Body of pancreas (tissue), 4 donors: ENCODE measurements at regions not wholly inside any gene's neighbourhood (a gene's known extent, or its start where the extent isn't known, plus 50 kb on each side); places are given as distances from the start of the nearest gene placed in this dataset.

Experiments used
- ATAC-seq: fragments of 150-250 bp; one replicate; pipeline ENCODE4 v1.9.1; 2016
- DNase-seq, 4 donors: peaks; one replicate each; pipeline ENCODE4 v3.0.0-alpha.2; 2019
- H3K27ac ChIP-seq, 4 donors: fragments of 200-600 bp; sonication (generic); 1 replicate in 3 of 4; 2 replicates in 1 of 4; pipeline versions ENCODE4 v1.5.1 to v1.6.1; 2016 to 2019; ENCODE audit warnings: mild to moderate bottlenecking in 1 of 4, mixed read lengths in 1 of 4, moderate library complexity in 1 of 4
- H3K27me3 ChIP-seq, 2 donors: fragments of 200-600 bp; sonication (generic); one replicate each; pipeline ENCODE4 v1.6.0; 2016; ENCODE audit warnings: mild to moderate bottlenecking in 1 of 2
- H3K36me3 ChIP-seq, 2 donors: fragments of 200-600 bp; sonication (generic); replicated peaks in 1 of 2; 2 replicates each; pipeline ENCODE4 v1.5.1; 2016; ENCODE audit warnings: low read depth in 2 of 2; ENCODE audit not compliant: insufficient read depth in 1 of 2
- H3K4me1 ChIP-seq: fragments of 200-600 bp; sonication (generic); one replicate; pipeline ENCODE4 v1.6.0; 2016
- H3K4me3 ChIP-seq, 2 donors: fragments of 200-600 bp; sonication (generic); 1 replicate in 1 of 2; 2 replicates in 1 of 2; pipeline ENCODE4 v1.5.1; 2016 to 2019
- H3K9me3 ChIP-seq, 3 donors: fragments of 200-600 bp; sonication (generic); 1 replicate in 2 of 3; 2 replicates in 1 of 3; pipeline ENCODE4 v1.5.1; 2016
- CTCF ChIP-seq, 7 experiments: fragments of 450-650 bp in 4 of 7; fragments of 200-600 bp in 3 of 7; sonication (generic) in 3 of 7; IDR thresholded peaks; one replicate each; pipeline ENCODE4 v1.5.1; 2016 to 2019; ENCODE audit warnings: antibody characterized with exemption in 7 of 7
- POLR2A ChIP-seq, 3 donors: fragments of 450-650 bp; IDR thresholded peaks; one replicate each; pipeline ENCODE4 v1.6.1; 2016; ENCODE audit warnings: antibody characterized with exemption in 3 of 3, mild to moderate bottlenecking in 2 of 3
- WGBS, 2 donors: methylation state at CpG; one replicate each; pipeline ENCODE4 v1.1.5; 2017; 5-methylcytosine and 5-hydroxymethylcytosine counted together
- intact Hi-C: fragments of 100-400 bp; cut with DNase I; formaldehyde crosslinking; loops from one replicate; pipeline ENCODE4 v1.15.1; 2023

GRCh38 chr5:94017579-94017978 is 276.2 kb upstream of the POU5F2 start:
- intact Hi-C loops, result no loop called here
- TF ChIP-seq CTCF (IDR thresholded peaks at IDR 0.05) (no peak), POLR2A (IDR thresholded peaks at IDR 0.05) (no peak)
- no peaks in the 10 kb centered on the region for H3K27me3 ChIP-seq
- H3K27ac ChIP-seq, result no peak overlapping the region
- H3K36me3 ChIP-seq, result no peaks in the 10 kb centered on the region
- WGBS, 2 donors, result 92 to 94% methylated on average over 2 of the region's 2 CpGs
- H3K9me3 ChIP-seq, result peaks cover 0 to 8% (median 0%) of the 10 kb centered on the region in 3 donors
- H3K4me1 ChIP-seq, result peaks cover 4% of the 10 kb centered on the region
- no peak for DNase-seq
- no peak for ATAC-seq
- no peak overlapping the region for H3K4me3 ChIP-seq

- no peaks in the 10 kb centered on the region for H3K4me1 ChIP-seq
- H3K27me3 ChIP-seq, result no peaks in the 10 kb centered on the region
- WGBS, 2 donors, result 85 to 100% methylated on average over 1 of the region's 1 CpG
- H3K27ac ChIP-seq, result no peak overlapping the region
- no peaks in the 10 kb centered on the region for H3K9me3 ChIP-seq
- ATAC-seq (no peak), DNase-seq (no peak)
- TF ChIP-seq CTCF (IDR thresholded peaks at IDR 0.05) (no peak), POLR2A (IDR thresholded peaks at IDR 0.05) (no peak)
- no peak overlapping the region for H3K4me3 ChIP-seq
- intact Hi-C loops, result no loop called here
- no peaks in the 10 kb centered on the region for H3K36me3 ChIP-seq
These were observed 269.4 kb upstream of the POU5F2 start for GRCh38 chr5:94010814-94011213.

GRCh38 chr5:94009161-94009560 is 267.8 kb upstream of the POU5F2 start:
- H3K9me3 ChIP-seq, result no peaks in the 10 kb centered on the region
- H3K4me3 ChIP-seq, result no peak overlapping the region
- no peaks in the 10 kb centered on the region for H3K4me1 ChIP-seq
- no peak for ATAC-seq
- no peaks in the 10 kb centered on the region for H3K27me3 ChIP-seq
- DNase-seq, result no peak
- TF ChIP-seq CTCF (IDR thresholded peaks at IDR 0.05) (no peak), POLR2A (IDR thresholded peaks at IDR 0.05) (no peak)
- intact Hi-C loops, result no loop called here
- H3K27ac ChIP-seq, result no peak overlapping the region
- no peaks in the 10 kb centered on the region for H3K36me3 ChIP-seq

- TF ChIP-seq CTCF (IDR thresholded peaks at IDR 0.05), result no peak
- no peak for TF ChIP-seq POLR2A (IDR thresholded peaks at IDR 0.05)
- H3K4me3 ChIP-seq, result no peak overlapping the region
- WGBS, 2 donors, result 6 to 10% methylated on average over 1 of the region's 1 CpG
- no peaks in the 10 kb centered on the region for H3K36me3 ChIP-seq
- no peak for DNase-seq
- no peak overlapping the region for H3K27ac ChIP-seq
- H3K27me3 ChIP-seq, result no peaks in the 10 kb centered on the region
- no peaks in the 10 kb centered on the region for H3K4me1 ChIP-seq
- H3K9me3 ChIP-seq, result peaks cover 0 to 3% (median 0%) of the 10 kb centered on the region in 3 donors
- no peak for ATAC-seq
- intact Hi-C loops, result no loop called here
These were observed 257.6 kb upstream of the POU5F2 start for GRCh38 chr5:93998951-93999455.

- Histone ChIP-seq H3K36me3 (no peaks in the 10 kb centered on the region), H3K4me1 (no peaks in the 10 kb centered on the region), H3K27me3 (no peaks in the 10 kb centered on the region), H3K27ac (no peak overlapping the region), H3K9me3 (peaks cover 0 to 3% (median 0%) of the 10 kb centered on the region in 3 donors), H3K4me3 (no peak overlapping the region)
- intact Hi-C loops, result no loop called here
- TF ChIP-seq POLR2A (IDR thresholded peaks at IDR 0.05), result no peak
- TF ChIP-seq CTCF (IDR thresholded peaks at IDR 0.05), result no peak
- DNase-seq (no peak), ATAC-seq (no peak)
- 65 to 76% methylated on average over 1 of the region's 1 CpG for WGBS, 2 donors
These were observed 256.2 kb upstream of the POU5F2 start for GRCh38 chr5:93997562-93997961.
